ENCODE measurements at regions not wholly inside any gene's neighbourhood (a gene's known extent, or its start where the extent isn't known, plus 50 kb on each side); places are given as distances from the start of the nearest gene placed in this dataset.

DNA sequence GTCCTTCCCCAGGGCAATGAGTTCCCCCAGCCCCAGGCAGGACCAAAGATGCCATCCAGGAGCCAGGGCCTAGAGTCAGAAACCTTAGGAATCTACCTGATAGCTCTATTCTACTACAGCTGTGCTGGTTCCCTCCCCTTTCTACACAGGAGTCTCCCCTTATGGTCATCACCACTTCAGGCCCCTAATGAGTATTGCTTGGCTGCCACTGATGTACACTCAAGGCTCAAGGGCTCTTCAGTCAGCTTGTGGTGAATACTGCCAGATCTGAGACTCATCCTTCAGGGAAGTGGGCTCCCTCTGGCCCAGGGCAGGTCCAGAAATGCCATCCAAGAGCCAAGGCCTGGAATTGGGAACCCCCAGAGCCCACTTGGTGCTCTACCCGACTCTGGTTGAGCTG is 248.6 kb downstream of the ALDH8A1 start:
- TF ChIP-seq, protein P1, sequence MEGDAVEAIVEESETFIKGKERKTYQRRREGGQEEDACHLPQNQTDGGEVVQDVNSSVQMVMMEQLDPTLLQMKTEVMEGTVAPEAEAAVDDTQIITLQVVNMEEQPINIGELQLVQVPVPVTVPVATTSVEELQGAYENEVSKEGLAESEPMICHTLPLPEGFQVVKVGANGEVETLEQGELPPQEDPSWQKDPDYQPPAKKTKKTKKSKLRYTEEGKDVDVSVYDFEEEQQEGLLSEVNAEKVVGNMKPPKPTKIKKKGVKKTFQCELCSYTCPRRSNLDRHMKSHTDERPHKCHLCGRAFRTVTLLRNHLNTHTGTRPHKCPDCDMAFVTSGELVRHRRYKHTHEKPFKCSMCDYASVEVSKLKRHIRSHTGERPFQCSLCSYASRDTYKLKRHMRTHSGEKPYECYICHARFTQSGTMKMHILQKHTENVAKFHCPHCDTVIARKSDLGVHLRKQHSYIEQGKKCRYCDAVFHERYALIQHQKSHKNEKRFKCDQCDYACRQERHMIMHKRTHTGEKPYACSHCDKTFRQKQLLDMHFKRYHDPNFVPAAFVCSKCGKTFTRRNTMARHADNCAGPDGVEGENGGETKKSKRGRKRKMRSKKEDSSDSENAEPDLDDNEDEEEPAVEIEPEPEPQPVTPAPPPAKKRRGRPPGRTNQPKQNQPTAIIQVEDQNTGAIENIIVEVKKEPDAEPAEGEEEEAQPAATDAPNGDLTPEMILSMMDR (conservative IDR thresholded peaks at IDR 0.05 in 1 of 2, IDR thresholded peaks at IDR 0.05 in 1 of 2; ENCODE audit: low read depth in 1 of 2, low read length in 2 of 2) = no peak
- TF ChIP-seq EZH2 (IDR thresholded peaks at IDR 0.05; ENCODE audit: low read length, missing control alignments) = no peak
